BLaER1 treated with 17β-estradiol and CSF1 and Interleukin-3, amounts not matched to agents 10 nM and 100 nM (cell line): ENCODE measurements at regions not wholly inside any gene's neighbourhood (a gene's known extent, or its start where the extent isn't known, plus 50 kb on each side); places are given as distances from the start of the nearest gene placed in this dataset.

ENCODE experiments used
- H3K27ac ChIP-seq, 11 experiments: shearing (Covaris generic); formaldehyde crosslinking; 2 replicates each; pipeline ENCODE4 v1.8.1; 2022
- H3K27me3 ChIP-seq, 11 experiments: shearing (Covaris generic); formaldehyde crosslinking; 2 replicates each; pipeline ENCODE4 v1.8.1; 2022
- H3K36me3 ChIP-seq, 11 experiments: shearing (Covaris generic); formaldehyde crosslinking; 2 replicates each; pipeline ENCODE4 v1.8.1; 2022
- H3K4me1 ChIP-seq, 10 experiments: shearing (Covaris generic); formaldehyde crosslinking; 2 replicates each; pipeline ENCODE4 v1.8.1; 2022
- H3K4me2 ChIP-seq, 11 experiments: shearing (Covaris generic); formaldehyde crosslinking; 2 replicates each; pipeline ENCODE4 v1.8.1; 2022
- H3K4me3 ChIP-seq, 10 experiments: shearing (Covaris generic); formaldehyde crosslinking; 2 replicates each; pipeline ENCODE4 v1.8.1; 2022
- H3K9ac ChIP-seq, 11 experiments: shearing (Covaris generic); formaldehyde crosslinking; 2 replicates each; pipeline ENCODE4 v1.8.1; 2022
- H3K9me3 ChIP-seq, 11 experiments: shearing (Covaris generic); formaldehyde crosslinking; replicated peaks in 1 of 11; 2 replicates each; pipeline ENCODE4 v1.8.1; 2022
- H4K20me1 ChIP-seq, 11 experiments: shearing (Covaris generic); formaldehyde crosslinking; 2 replicates each; pipeline ENCODE4 v1.8.1; 2022
- Cebpa-rat ChIP-seq, 11 experiments: shearing (Covaris generic); IDR thresholded peaks; 2 replicates each; pipeline ENCODE4 v1.8.1; 2022

- Histone ChIP-seq H3K9ac (no peak overlapping the region), H3K4me1 (peaks cover 10 to 25% (median 14%) of the 10 kb centered on the region in 10 experiments), H3K36me3 (no peaks in the 10 kb centered on the region), H3K4me3 (no peak overlapping the region), H3K9me3 (peaks cover 0 to 35% (median 15%) of the 10 kb centered on the region in 11 experiments; a peak in 12 of 22 replicates), H3K27ac (no peak overlapping the region), H3K27me3 (no peaks in the 10 kb centered on the region), H3K4me2 (no peak overlapping the region), H4K20me1 (no peaks in the 10 kb centered on the region)
- no peak for TF ChIP-seq Cebpa-rat (IDR thresholded peaks at IDR 0.05)
These were observed 528.3 kb downstream of the CD83 start for GRCh38 chr6:14645841-14646240.

GRCh38 chr6:14646371-14646770 is 528.8 kb downstream of the CD83 start:
- Histone ChIP-seq H3K9me3 (peaks cover 0 to 38% (median 19%) of the 10 kb centered on the region in 11 experiments; a peak in 15 of 22 replicates), H3K4me3 (no peak overlapping the region), H3K4me1 (peaks cover 5 to 20% (median 8%) of the 10 kb centered on the region in 10 experiments), H3K36me3 (no peaks in the 10 kb centered on the region), H3K9ac (no peak overlapping the region), H3K4me2 (no peak overlapping the region), H3K27ac (no peak overlapping the region), H3K27me3 (no peaks in the 10 kb centered on the region), H4K20me1 (no peaks in the 10 kb centered on the region)
- TF ChIP-seq Cebpa-rat (IDR thresholded peaks at IDR 0.05) = no peak

GRCh38 chr6:14647357-14647756 is 529.8 kb downstream of the CD83 start:
- Histone ChIP-seq H3K9ac (no peak overlapping the region), H4K20me1 (no peaks in the 10 kb centered on the region), H3K9me3 (peaks cover 0 to 48% (median 28%) of the 10 kb centered on the region in 11 experiments; a peak in 15 of 22 replicates), H3K27me3 (no peaks in the 10 kb centered on the region), H3K4me3 (no peak overlapping the region), H3K36me3 (no peaks in the 10 kb centered on the region), H3K4me2 (no peak overlapping the region), H3K27ac (no peak overlapping the region), H3K4me1 (peaks cover 0 to 10% (median 0%) of the 10 kb centered on the region in 10 experiments; a peak in 6 of 20 replicates)
- no peak for TF ChIP-seq Cebpa-rat (IDR thresholded peaks at IDR 0.05)

GRCh38 chr6:14652536-14652935 is 535.0 kb downstream of the CD83 start:
- Histone ChIP-seq H4K20me1 (no peaks in the 10 kb centered on the region), H3K4me1 (peaks cover 29 to 47% (median 36%) of the 10 kb centered on the region in 10 experiments), H3K4me2 (no peak overlapping the region), H3K27ac (no peak overlapping the region), H3K9me3 (peaks cover 0 to 47% (median 31%) of the 10 kb centered on the region in 11 experiments; a peak in 15 of 22 replicates), H3K27me3 (no peaks in the 10 kb centered on the region), H3K9ac (no peak overlapping the region), H3K4me3 (no peak overlapping the region; a peak in 1 of 20 replicates), H3K36me3 (no peaks in the 10 kb centered on the region)
- no peak for TF ChIP-seq Cebpa-rat (IDR thresholded peaks at IDR 0.05)

GRCh38 chr6:14655201-14656061 is 537.9 kb downstream of the CD83 start:
- peaks cover 0 to 27% (median 18%) of the 10 kb centered on the region in 11 experiments; a peak in 15 of 22 replicates for H3K9me3 ChIP-seq
- H3K36me3 ChIP-seq = no peaks in the 10 kb centered on the region
- peak overlapping the region; percentile 7 to 69 (median 53); a peak in 17 of 22 replicates for H3K9ac ChIP-seq
- H3K4me3 ChIP-seq = peak overlapping the region in 5 of 10 experiments; percentile 12 to 46 (median 26); a peak in 6 of 20 replicates
- H4K20me1 ChIP-seq = no peaks in the 10 kb centered on the region
- peak overlapping the region; percentile 37 to 73 (median 57); a peak in 21 of 22 replicates for H3K27ac ChIP-seq
- TF ChIP-seq Cebpa-rat (IDR thresholded peaks at IDR 0.05) = no peak
- H3K4me2 ChIP-seq = peak overlapping the region; percentile 81 to 100 (median 90)
- H3K27me3 ChIP-seq = no peaks in the 10 kb centered on the region
- H3K4me1 ChIP-seq = peaks cover 51 to 70% (median 65%) of the 10 kb centered on the region in 10 experiments

GRCh38 chr6:14656078-14656521 is 538.5 kb downstream of the CD83 start:
- Histone ChIP-seq H3K27ac (peak overlapping the region; percentile 37 to 73 (median 57); a peak in 21 of 22 replicates), H3K9ac (peak overlapping the region; percentile 7 to 69 (median 53); a peak in 19 of 22 replicates), H3K9me3 (peaks cover 0 to 26% (median 18%) of the 10 kb centered on the region in 11 experiments; a peak in 15 of 22 replicates), H3K4me1 (peaks cover 58 to 76% (median 71%) of the 10 kb centered on the region in 10 experiments), H3K4me3 (peak overlapping the region in 5 of 10 experiments; percentile 12 to 46 (median 26); a peak in 6 of 20 replicates), H4K20me1 (no peaks in the 10 kb centered on the region), H3K4me2 (peak overlapping the region; percentile 81 to 100 (median 90)), H3K36me3 (no peaks in the 10 kb centered on the region), H3K27me3 (no peaks in the 10 kb centered on the region)
- no peak for TF ChIP-seq Cebpa-rat (IDR thresholded peaks at IDR 0.05)

GRCh38 chr6:14656649-14657048 is 539.1 kb downstream of the CD83 start:
- H3K4me1 ChIP-seq = peaks cover 64 to 82% (median 77%) of the 10 kb centered on the region in 10 experiments
- peaks cover 0 to 21% (median 14%) of the 10 kb centered on the region in 11 experiments; a peak in 14 of 22 replicates for H3K9me3 ChIP-seq
- no peaks in the 10 kb centered on the region for H3K36me3 ChIP-seq
- H3K27me3 ChIP-seq = no peaks in the 10 kb centered on the region
- H3K4me3 ChIP-seq = peak overlapping the region in 1 of 10 experiments; percentile 38; a peak in 2 of 20 replicates
- no peak for TF ChIP-seq Cebpa-rat (IDR thresholded peaks at IDR 0.05)
- no peaks in the 10 kb centered on the region for H4K20me1 ChIP-seq
- H3K9ac ChIP-seq = peak overlapping the region in 8 of 11 experiments; percentile 19 to 69 (median 56); a peak in 11 of 22 replicates
- peak overlapping the region; percentile 37 to 73 (median 57); a peak in 20 of 22 replicates for H3K27ac ChIP-seq
- peak overlapping the region; percentile 81 to 100 (median 90) for H3K4me2 ChIP-seq

- H3K4me2 ChIP-seq = peak overlapping the region; percentile 81 to 100 (median 90)
- no peak for TF ChIP-seq Cebpa-rat (IDR thresholded peaks at IDR 0.05)
- H3K4me3 ChIP-seq = no peak overlapping the region
- H4K20me1 ChIP-seq = no peaks in the 10 kb centered on the region
- peak overlapping the region in 6 of 11 experiments; percentile 7 to 61 (median 40); a peak in 6 of 22 replicates for H3K27ac ChIP-seq
- no peaks in the 10 kb centered on the region for H3K36me3 ChIP-seq
- peaks cover 67 to 96% (median 91%) of the 10 kb centered on the region in 10 experiments for H3K4me1 ChIP-seq
- H3K9me3 ChIP-seq = peaks cover 0 to 7% (median 0%) of the 10 kb centered on the region in 11 experiments; a peak in 5 of 22 replicates
- H3K9ac ChIP-seq = no peak overlapping the region
- no peaks in the 10 kb centered on the region for H3K27me3 ChIP-seq
These were observed 540.5 kb downstream of the CD83 start for GRCh38 chr6:14658030-14658429.
